GM18520 (cell line): ENCODE measurements at regions not wholly inside any gene's neighbourhood (a gene's known extent, or its start where the extent isn't known, plus 50 kb on each side); places are given as distances from the start of the nearest gene placed in this dataset.

Experiments used
- ATAC-seq: cut with Tn5 transposase; IDR thresholded peaks from one replicate; pipeline ENCODE4 v1.9.1; 2021; ENCODE audit not compliant: unreplicated experiment

DNA sequence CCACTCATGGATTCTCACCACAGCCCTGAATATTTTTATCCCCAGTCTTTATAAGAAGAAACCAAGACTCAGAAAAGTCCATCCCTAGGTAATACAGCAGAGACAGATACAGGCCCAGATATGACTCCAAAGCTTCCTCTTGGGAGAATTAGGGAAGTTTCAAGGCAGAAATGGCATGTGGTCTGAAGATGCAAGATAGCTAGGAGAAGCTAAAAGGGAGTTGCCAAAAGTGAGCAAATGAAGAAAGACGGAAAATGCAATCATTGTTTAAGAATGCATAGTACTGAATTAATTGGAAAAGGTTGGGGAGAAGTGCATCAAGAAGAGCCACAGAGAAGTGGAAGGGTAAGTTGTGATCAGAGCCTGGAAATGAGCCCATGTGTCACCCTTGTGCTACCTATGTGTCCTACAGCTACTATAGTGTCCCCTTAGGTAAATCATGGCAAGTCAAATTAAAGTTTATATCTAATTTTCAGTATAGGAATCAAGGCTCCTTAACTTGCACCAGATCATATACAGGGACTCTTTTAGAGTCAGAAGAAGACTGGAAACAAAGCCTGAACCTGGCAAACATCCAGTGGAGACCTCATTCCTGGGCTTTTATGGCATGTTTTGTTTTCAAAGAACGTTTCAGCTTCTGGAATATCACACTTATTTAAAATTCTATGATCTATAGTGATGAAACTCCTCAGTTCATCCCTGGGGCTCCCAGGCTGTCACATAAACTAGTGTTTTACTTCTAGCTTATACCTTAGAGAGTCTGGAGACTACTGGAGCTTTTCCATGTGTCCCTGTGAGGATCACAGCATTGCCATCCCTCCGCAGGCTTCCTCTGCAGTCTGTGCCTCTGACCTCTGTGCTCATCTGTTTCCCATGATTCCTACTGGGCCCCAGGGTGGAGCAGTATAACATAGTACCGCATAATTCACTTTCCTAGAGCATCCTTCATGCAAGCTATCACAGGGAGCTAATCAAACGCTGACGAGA is 189.0 kb upstream of the CDKN3 start:
- no peak for ATAC-seq

DNA sequence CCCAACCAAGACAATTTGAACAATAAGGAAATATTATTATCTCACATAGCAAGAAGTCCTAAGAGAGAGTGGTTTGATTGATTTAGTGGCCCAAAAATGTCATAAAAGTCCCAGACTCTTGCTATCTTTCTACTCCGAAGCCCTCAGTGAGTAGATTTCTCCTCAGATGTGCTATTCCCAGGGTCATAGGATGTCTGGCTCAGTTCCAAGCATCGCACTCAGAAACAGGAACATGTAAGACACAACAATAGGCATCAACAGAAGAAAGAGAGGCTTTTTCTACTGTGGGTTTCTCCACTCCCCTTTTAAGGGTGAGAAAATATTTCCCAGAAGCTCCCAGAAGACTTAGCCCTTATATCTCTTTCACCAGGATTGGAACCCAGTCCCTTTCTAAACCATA is 188.1 kb upstream of the CDKN3 start:
- no peak for ATAC-seq

DNA sequence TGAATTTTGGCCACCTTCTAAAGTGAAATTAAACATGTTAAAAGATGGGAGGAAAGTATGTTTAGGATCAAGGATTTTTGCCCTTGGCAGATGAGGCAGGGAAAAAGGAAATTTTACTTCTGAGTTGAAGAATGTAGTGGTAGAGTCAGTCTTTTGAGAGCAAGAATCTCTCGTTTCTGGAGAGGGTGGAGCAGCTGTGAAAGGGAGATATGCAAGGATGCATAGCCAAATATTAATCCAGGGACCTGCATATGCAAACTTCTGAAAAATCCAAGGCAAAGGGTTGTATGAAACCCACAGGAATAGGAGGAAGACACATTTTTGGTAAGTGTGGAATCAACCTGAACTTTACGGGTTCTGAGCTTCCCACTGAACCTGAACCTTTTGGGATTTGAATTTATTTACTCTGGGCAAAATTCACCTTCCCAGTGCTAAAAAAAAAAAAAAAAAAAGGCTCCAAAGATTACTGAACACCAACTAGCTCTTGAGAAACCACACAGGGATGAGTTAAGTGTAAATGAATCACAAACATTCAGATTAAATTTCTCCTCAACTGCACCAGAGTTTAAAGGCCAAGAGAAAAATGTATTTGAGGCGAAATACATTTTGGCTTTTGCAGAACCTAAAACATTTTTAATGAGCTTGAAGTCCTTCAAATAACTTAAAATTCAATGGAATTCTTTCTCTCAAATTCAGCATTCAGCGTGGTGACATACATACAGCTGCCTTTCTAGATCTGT is 187.1 kb upstream of the CDKN3 start:
- no peak for ATAC-seq

DNA sequence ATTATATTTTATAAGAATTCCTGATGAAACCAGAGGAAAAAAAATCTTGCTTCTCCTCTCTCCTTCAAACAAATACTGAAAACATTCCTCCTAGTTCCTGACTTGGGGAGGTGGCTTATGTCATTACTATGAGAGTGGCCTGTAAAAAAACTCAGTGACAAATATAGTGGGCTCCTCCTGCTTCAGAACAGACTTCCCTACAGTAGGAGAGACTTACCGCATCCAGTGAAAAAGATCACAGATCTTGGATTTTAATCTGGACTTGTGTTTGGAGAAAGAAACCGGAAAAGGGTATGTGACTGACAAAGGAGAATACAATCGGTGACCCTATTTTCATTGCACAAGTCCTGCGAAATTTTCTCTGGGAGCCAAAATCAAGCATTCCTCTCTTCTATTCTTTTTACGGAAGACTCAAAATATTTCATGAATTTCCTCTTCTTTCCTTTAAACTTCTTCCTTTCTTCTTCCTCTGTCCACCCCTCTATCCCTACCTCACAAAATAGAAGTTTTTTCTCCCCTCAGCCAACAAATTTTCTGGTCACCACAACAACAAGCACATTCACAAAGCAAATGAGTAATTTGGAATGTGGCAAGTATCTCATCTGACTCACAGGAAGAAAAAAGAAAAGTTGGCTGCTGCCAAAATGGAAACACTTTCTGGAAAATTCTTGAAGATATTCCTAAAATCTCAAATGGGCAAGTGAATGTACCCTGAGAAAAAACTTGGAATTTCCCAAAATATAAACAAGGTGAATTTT is 185.1 kb upstream of the CDKN3 start:
- no peak for ATAC-seq

DNA sequence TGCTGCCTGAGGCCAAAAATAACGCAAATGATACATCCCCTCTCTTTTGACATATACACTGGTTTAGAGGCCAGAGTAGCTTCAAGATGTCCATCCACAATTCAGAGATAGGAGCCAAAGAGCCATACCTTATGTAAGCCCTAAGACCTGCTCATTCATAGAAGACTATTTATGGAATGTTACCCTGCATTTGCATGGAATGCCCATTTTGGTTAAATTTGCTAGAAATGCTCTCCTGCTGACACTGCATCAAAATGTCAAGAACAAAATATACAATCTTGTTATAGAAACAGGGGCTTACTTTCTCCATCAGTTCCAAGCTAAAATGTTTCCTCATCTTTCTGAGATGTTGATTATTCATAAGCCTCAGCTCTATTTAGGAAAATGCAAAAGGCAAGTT is 183.3 kb upstream of the CDKN3 start:
- no peak for ATAC-seq

DNA sequence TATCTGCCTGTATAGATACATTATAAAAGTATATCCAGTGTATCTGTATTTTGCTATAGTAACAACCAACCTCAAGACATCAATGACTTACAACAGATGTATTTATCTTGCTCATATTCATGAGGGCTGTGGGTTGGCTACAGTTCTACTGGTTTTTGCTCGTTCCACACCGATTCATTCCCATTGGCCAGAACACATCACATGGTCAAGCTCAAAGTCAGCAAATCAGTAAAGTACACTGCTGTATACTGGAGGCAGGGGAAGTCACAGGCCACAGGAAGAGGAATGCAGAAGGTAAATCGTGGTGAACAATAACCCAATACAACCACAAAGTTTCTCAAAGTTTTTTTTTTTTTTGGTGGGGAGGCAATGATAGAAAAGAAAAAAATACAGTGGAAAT is 180.0 kb upstream of the CDKN3 start:
- no peak for ATAC-seq

DNA sequence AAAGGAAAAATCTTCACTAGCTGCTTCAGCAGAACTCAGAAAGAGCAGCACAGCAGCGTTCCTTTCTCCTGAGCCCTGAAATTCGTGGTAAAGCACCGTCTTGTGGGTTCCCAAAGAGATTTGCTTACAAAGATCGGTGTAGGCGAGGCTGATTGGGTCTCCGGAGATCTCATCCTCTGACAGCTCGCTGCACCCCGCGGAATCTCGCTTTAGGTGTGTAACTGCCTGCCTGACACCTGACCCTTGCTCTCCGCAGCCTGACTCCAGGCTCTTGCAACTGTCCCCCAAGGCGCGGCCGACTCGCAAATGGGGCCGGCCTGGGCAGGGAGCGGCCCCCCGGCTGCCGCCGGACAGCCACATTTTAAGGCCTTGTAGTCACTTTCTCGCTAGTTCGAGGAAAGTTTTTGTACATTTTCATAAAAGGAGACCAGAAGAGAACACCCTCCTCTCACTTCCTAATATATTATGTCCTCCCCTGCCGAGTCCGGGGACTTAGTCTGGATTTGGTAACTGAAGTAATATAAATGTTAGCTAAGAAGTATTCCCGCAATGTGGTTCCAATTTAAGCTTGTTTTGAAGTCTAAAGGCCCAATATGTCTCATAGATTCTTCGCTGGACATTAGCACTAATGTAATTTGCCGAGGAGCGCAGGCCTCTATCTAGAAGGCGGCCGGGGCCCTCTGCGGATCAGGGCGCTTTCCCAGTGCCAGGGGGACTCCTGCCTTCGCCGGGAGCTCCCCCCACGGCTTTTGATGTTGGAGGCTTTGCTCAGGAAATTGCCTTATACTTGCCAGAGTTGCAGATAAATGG is 177.3 kb upstream of the CDKN3 start:
- no peak for ATAC-seq

DNA sequence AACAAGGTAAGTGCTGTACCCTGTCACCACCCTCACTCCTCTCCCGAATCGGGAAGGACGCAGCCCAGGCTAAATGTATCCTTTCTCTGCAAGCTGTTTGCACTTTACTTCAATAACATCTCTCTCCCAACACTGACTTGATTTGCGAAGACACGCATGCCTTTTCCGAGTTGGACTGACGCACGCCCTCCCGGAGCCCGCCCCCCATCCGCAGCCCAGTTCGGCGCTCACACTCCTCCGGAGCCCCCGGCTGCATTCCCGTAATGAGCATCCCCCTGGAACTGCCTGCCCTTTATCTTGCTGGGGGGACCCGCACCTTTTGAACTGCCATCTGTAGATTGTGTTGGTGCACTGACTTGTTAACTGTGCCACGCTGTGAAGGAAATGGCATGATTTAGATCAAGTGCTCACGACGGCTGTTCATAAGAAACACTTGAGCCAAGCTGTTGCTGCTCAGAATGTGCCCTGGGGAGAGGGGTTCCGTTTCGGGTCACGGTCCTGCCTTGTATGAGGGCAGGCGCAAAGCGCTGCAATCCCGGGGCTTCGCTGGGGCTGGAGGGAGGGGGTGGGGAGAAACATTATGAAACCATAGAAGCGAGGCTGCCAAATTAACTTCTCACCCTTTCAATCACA is 176.6 kb upstream of the CDKN3 start:
- ATAC-seq, result no peak

DNA sequence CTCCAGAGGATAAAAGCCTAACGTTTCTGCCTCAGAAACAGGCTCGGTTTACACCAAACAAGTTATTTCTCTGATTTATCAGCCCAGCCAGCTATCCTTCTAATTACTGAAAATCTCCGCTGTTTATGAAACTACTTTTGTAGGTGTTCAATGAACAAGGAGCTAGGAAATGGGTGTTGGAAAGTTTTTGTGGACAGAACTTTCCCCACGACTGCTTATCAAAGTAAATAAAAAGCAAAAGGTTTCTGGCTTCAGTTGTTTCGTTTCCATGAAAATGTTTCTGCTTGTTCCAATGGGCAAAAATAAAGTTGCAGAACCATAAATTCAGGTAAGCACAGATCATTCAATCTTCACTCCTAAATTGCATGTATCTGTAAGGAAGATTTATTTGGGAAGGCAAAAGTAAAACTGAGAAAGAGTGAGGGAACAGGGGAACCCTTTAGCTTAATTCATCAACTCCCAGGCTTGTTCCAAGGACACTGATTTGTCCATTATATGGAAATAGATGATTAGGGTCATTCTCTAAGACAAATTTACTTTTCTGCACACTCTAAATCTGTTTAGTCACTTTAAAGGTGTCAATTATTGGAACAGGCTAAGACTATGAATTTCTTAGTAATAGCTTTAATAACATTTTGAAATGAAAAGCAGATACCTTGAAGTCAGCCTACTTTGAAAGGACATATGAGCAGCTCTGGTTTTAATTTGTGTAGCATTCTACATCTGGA is 175.9 kb upstream of the CDKN3 start:
- no peak for ATAC-seq

DNA sequence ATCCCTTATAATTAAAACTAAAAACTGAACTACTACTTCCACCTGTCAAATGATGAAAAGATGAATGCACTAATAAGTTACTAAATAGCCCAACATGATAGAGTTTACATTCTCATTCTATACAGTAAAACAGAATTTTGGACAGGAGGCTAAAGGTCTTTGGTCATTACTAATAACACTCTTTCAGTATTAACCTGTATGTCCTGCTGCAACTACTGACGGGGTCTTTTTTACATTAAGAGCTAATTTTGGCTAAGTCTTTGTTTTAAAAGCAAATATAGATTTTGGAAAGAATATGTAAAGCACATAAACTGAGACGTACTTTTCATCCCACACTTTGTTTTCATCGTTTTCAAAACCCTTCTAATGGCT is 175.4 kb upstream of the CDKN3 start:
- no peak for ATAC-seq

DNA sequence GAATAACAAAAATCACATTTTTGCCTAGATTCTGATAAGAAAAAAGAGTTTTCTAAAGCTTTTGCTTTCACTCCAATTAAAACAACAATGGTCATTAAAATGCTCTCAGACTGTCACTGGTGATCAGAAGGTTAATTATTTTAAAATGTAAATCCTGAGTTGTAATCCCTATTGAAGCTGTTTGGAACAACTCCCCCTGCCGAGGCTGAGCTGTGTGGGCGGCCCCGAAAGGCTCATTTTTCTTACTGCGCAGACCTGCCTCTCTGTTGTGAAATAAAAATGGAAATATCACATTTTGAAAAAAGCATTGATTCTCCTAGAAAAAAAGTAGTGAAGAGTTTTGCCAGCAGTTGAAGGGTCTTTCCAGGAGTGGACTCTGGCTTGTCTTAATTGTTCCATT is 174.8 kb upstream of the CDKN3 start:
- no peak for ATAC-seq

DNA sequence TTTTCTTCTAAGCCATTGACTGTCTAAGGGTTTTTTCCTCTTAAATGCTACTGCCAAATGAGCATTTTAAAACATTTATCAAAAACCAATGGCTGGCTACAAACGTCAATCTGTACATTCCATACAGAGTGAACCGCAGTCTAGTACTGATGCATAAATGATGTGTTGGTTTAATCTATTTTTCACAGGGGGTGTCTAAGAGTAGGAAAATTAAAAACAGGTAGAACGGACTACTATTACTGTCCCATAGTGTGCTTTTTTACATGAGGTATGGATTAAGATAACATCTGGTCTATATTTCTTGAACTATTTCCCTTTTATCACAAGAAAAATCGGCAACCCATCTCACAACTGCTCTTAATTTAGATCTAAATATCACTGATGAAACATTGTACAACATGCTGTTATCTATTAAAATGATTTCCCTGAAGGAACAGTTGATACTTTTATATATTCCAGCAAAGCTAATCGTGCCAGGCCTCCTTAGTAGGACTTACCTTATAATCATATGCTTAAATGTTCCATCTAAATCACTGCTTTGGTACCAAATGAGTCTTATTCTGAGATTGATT is 172.9 kb upstream of the CDKN3 start:
- no peak for ATAC-seq

DNA sequence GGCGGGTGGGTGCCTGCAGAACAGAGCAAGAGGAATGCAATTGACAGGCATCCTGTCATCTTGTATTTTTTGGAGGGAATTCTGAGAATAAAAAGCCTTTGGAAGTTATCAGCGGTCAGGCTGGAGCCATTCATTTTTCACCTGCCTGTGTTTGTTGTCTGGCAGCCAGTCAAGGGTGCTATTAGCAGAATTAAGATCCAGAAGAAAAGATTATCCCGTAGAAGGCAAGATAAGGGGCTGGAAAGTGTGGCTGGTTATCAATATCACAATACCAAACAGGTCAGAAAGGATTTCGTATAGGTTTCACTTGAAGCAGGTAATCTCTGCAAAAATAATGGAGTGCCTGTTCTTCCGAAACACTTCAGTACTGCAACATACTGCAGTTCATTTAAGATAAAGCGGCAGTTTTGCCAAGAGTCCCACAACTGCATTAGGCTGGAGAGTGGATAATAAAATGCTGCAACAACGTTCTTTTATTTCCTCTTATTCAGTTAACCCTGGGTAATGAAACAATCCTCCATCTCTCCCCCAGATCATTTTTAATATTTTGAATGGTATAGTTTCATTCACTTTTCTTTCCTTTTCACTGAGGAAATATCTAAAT is 171.2 kb upstream of the CDKN3 start:
- ATAC-seq, result no peak

DNA sequence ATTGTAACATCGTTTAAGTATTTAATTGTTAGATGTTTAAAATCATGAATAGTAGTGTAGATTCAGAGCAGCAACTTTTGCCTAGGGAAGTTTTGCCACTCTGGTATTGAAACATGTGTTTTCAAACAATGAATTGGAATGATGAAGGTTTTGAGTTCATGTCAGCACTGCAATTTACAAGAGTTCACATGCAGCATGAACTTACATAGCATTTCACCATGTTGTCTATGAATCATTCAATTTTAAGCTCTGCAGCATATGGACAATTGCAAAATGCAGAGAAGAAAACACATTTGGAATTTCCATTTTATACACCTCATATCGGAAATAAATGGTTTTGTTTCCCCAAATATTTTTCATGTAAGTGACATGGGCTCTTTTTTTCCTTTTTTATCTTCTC is 170.7 kb upstream of the CDKN3 start:
- ATAC-seq, result no peak

DNA sequence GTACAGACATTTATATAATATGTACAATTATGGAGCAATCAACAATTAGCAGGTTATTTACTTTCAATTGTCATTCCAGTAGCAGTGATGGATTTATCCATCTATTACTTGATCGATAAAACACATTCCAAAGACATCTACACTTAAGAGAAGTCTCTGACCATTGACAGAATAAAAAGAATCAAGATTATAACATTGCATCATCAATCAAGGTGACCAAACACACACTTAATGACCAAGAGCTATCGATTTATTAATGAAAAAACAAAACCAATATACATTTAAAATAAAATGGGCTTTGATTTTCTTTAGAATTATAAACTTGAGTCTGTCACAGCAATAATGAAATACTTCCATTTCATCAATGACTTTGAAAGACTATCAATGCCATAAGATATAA is 170.2 kb upstream of the CDKN3 start:
- no peak for ATAC-seq

DNA sequence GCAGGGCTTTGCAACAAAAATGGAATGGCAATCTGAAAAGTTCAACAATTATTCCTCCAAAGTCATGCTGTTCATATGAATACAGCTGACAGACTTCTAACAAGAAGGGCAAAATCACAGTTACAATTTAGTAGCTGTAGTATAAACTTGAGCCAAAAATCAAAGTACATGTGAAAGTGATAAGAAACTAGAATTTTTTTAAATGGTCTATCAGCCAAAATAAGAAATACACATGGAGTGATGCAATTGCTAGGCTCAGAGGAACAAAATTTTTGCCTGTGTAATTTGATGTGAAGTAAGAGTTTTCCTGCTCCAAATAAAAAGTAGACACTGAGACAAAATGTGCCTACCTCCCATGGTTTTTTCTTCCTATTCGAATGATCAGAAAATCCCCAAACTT is 167.7 kb upstream of the CDKN3 start:
- ATAC-seq, result no peak

DNA sequence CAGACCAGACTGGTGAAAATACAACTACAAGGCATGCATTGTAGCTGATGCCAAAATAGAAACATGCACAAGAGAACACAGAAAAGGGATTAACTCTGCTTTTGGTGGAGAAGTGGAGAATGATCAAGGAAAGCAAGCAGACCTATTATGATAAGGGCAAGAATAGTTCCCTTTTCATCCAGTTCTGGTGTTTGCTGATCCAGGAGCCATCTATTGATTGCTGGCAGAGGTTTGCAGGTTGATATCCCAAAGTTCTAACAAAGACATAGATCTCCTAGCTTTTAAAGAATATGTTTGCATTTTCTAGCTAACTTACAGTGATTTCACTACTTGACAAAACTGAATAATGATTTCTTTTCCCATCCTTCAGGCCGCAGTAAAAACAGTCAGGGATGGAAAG is 166.2 kb upstream of the CDKN3 start:
- no peak for ATAC-seq

DNA sequence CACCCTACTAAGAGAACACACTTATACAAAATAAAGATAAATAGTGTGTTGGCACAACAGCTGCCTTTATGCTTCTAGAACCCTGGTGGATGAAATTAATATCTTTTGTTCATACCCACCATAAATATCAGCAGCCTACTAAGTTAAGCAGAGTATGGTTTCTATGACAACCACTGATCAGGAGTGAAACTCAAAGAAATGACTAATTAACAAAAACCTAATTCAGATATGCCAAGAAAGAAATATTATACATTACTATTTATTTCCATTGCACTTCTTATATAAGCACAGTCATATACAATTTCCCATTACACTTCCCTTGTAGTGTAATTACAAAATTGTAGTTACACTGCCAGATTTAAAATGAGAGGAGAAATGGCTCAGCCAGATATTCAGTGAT is 164.1 kb upstream of the CDKN3 start:
- ATAC-seq, result no peak

DNA sequence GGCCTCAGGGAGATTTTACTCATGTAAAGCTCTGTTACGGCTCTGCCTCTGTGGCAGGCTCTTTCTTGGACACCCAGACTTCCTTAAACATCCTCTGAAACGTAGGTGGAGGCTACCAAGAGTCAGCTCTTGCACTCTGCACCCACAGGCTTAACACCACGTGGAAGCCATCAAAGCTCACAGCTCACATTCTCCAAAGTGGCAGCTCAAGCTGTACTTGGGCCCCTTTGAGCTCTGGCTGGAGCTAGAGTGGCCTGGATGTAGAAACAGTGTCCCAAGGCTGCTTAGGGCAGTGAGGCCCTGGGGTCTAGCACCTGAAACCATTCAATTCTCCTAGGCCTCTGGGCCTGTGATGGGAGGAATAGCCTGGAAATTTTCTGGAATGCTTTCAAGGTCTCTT is 155.3 kb upstream of the CDKN3 start:
- ATAC-seq, result no peak
